Upper lobe of left lung (tissue), 4 donors: ENCODE measurements at regions not wholly inside any gene's neighbourhood (a gene's known extent, or its start where the extent isn't known, plus 50 kb on each side); places are given as distances from the start of the nearest gene placed in this dataset.

ENCODE experiments used
- POLR2A ChIP-seq, 4 donors: fragments of 450-650 bp; IDR thresholded peaks; one replicate each; pipeline ENCODE4 v1.5.1; 2016 to 2017; ENCODE audit warnings: antibody characterized with exemption in 4 of 4, mild to moderate bottlenecking in 2 of 4
- TF ChIP-seq, protein P1 (sequence below), 6 experiments: fragments of 450-650 bp in 4 of 6; fragments of 200-600 bp in 2 of 6; sonication (generic) in 2 of 6; IDR thresholded peaks; one replicate each; pipeline ENCODE4 v1.5.1; 2016 to 2019; ENCODE audit warnings: antibody characterized with exemption in 6 of 6

DNA sequence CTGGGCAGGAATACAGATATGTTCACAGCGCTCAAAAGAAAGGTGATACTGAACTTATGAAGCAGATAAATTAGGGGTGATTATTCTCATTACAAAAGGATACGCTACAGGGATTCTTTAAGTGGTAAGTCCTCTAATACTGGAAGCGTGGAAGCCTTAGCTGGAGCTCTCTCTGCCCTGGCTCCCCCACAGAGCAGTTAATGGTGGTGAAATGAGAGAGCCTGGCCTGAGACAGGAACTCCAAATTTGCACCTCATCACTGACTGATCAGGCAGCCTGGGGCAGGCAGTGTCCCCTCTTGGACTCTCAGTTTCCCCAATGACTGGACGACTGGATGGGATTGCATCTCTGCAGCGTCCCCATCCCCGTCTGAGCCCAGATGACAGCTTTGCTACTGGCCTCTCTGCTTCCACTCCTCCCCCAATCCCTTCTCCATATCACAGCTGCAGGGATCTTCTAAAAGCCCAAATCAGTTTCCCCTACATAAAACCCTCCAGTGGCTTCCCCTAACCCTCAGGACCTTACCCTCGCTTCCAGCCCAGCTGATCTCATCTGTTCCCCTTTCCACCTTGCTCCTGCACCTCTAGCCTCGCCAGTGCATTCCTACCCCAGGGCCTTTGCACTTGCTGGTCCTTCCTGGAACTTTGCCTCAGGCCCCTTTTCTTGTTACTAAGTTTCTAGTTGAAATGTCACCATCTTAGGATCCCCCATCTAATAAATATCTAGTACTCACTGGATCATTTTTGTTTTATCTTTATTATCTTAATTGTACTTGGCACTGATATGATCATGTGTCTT, 171.7 kb upstream of the LHX5 start:
- no peak for TF ChIP-seq POLR2A (IDR thresholded peaks at IDR 0.05)
- TF ChIP-seq, protein P1, sequence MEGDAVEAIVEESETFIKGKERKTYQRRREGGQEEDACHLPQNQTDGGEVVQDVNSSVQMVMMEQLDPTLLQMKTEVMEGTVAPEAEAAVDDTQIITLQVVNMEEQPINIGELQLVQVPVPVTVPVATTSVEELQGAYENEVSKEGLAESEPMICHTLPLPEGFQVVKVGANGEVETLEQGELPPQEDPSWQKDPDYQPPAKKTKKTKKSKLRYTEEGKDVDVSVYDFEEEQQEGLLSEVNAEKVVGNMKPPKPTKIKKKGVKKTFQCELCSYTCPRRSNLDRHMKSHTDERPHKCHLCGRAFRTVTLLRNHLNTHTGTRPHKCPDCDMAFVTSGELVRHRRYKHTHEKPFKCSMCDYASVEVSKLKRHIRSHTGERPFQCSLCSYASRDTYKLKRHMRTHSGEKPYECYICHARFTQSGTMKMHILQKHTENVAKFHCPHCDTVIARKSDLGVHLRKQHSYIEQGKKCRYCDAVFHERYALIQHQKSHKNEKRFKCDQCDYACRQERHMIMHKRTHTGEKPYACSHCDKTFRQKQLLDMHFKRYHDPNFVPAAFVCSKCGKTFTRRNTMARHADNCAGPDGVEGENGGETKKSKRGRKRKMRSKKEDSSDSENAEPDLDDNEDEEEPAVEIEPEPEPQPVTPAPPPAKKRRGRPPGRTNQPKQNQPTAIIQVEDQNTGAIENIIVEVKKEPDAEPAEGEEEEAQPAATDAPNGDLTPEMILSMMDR (IDR thresholded peaks at IDR 0.05): no peak
